ENCODE measurements at regions not wholly inside any gene's neighbourhood (a gene's known extent, or its start where the extent isn't known, plus 50 kb on each side); places are given as distances from the start of the nearest gene placed in this dataset.

GRCh38 chr13:106619688-106620555 is 52.0 kb upstream of the ARGLU1 start:
- DNase-seq (ENCODE audit: low spot score), result no peak

Data from ecto neural progenitor cell (in vitro differentiated cells).